GM21619 (cell line): ENCODE measurements at regions not wholly inside any gene's neighbourhood (a gene's known extent, or its start where the extent isn't known, plus 50 kb on each side); places are given as distances from the start of the nearest gene placed in this dataset.

ENCODE experiments used
- ATAC-seq: cut with Tn5 transposase; IDR thresholded peaks from one replicate; pipeline ENCODE4 v1.9.1; 2021; ENCODE audit not compliant: unreplicated experiment

DNA sequence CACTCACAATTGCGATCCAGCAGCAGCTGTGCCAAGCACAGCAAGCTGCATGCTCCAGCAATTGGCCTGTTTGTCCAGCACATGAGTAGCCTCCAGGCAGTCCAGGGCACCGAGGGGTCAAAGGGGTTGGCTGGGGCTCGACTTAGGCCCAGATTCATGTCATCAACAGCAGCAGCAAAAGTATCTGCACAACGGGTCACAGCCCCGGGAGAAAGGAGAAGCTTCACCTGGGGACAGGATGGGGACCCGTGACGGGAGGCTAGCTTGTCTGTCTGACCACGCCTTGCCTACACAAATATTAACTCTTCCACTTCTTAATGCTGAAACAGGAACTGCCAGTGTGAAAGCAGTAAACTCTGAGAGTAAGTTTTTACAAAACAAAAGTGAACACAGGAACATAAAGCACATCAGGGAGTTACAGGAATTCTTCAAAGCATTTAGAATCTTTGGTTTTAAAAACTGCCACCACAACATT, 191.2 kb downstream of the PIK3R1 start:
- ATAC-seq, result peak; percentile 94

DNA sequence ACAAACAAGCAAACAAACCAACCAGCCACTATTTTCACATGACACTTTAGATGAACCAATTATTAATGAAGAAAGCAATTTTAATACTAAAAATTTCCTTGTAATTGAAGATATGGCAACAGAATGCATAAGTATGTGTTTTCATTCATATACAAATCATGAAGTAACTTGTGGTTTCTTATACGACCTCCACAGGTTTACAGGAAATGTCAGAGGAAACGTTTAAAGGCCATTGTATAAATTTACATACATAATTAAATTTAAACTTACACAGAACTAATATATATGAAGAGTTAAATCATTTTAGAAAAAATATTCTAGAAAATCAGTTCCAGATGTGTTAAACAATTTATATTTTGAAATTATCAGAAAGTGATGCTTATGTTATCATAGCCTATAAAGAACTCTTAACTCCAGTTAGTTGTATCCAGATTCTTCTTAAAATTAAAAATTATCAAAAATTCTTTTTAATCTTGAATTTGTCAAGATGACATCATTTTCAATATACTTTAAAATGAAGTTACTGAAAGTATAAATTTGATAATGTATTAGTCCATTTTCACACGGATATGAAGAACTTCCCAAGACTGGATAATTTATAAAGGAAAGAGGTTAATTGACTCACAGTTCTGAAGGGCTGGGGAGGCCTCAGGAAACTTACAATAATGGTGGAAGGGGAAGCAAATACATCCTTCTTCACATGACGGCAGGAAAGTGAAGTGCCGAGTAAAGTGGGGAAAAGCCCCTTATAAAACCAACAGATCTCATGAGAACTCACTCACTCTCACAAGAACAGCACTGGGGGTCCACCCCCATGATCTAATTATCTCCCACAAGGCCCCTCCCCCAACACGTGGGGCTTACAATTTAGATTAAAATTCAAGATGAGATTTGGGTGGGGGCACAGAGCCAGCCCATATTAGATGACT, 192.0 kb downstream of the PIK3R1 start:
- no peak for ATAC-seq

DNA sequence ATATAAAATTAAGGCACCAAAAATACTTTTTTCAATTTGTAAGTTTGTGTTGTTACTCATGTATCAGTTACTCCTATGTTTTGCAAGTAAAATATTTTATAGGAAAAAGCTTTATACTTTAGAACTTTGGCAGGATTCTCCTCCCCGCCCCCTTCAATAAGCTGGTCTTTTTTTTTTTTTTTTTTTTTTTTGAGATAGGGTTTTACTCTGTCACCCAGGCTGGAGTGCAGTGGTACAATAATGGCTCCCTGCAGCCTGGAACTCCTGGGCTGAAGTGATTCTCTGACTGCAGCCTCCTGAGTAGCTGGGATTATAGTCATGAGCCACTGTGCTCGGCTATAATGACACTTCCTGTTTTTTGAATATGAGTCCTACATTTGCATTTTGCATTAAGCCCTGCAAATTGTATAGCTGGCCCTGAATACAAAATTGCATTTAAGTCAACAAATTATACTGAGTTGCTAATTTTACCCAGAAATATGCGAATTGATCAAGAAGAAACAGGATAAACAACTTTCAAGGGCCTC, 192.9 kb downstream of the PIK3R1 start:
- ATAC-seq, result no peak

DNA sequence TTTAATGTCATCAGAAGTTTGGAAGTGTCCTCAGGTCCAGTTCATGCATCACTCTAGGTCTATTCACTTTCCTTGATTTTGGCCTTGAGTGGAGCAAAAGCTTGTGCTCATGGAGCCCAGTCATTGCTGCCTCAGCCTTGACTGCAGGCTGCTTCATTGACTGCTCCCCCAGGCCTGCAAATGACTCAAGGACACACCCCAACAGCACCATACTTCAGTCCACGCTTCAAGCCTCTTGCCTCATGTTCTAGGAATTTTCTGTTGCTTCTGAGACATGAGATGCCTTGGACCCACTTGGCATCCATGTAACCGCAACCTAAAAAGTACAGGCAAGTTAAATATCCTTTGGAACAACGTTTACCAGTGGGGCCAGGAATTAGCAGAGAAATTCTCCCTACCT, 193.7 kb downstream of the PIK3R1 start:
- ATAC-seq, result no peak

DNA sequence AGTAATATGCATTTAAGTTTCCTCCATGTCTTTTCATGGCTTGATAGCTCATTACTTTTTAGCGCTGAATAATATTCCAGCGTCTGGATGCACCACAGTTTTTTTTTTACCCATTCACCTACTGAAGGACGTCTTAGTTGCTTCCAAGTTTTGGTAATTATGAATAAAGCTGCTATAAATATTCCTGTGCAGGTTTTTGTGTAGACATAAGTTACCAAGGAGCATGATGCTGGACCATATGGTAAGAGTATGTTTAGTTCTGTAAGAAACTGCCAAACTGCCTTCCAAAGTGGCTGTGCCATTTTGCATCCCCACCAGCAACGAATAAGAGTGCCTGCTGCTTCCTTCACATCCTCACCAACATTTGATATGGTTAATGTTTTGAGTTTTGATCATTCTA, 195.6 kb downstream of the PIK3R1 start:
- ATAC-seq, result no peak

DNA sequence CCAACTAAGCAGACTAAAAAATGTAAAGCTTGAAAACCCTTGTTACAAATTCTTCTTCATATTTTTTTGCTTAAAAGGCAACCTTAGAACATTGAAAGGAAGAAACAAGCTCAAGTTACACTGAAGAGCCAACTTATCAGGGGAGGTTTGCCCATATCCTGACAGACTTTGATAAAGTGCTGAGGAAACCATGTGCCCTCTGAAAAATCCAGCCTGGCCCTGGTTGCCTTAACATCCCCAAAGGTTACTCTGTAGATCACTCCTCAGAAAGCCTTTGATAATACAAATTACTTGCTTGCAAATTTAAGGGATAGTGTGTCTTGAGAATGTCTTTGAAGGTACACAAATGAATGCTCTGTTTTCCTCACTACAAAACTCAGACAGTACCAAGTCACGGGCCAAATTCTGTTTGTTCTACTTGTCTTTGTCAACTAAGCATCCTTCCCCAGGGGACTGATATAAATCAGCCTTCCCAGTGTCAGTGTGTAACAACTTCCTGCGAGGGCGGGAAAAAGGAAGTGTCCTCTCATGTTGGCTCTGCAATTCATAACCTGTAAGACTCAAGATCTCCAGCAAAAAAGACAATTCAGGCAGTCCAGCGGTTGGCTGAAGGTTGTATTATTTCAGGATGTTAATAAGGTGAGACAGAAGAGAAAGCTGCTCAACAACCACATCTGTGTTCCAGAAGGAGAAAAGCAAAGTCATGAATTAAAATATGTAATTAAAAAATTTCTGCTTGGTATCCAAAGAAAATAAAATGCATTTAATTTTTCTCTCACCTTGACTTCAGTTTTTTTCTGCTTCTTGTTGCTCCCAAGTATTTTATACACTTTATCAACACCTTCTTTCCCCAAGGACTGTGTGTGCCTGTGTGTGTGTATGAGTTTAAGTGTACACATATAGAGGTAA, 199.9 kb downstream of the PIK3R1 start:
- ATAC-seq, result no peak

DNA sequence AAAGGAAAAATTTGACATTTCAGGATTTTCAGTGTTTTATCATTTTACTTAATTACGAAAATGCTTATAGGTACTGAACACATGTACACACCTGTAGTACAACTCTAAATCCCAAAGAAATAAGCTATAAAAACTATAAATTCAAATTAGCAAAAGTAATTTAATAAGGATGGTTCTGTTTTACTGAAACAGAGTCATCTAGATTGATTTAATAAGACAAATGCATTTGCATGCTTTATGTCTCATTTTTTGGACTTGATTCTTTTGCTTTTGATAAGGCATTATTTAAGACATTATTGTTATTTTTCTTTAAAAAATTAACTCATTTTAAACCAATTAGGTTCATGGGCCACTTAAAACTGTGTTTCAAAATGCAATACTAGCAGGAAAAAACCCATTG, 201.2 kb downstream of the PIK3R1 start:
- no peak for ATAC-seq

DNA sequence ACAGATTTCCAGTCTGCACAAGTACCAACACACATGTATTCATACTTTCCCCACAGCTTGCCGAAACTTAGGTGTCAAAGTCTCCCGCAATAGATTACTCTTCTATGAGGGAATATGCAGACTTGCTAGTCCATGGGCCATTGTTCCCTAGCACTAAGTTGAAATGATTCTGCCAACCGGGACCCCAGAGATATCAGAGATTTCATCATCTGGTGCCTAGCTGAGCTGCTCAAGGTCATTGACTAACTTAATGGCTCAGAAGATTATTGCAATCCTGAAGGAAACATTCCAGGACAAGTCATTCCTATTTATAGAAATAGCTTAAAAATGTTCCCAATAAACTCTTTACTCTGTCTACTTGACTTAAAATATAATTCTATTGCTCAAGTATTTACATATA, 202.6 kb downstream of the PIK3R1 start:
- no peak for ATAC-seq

DNA sequence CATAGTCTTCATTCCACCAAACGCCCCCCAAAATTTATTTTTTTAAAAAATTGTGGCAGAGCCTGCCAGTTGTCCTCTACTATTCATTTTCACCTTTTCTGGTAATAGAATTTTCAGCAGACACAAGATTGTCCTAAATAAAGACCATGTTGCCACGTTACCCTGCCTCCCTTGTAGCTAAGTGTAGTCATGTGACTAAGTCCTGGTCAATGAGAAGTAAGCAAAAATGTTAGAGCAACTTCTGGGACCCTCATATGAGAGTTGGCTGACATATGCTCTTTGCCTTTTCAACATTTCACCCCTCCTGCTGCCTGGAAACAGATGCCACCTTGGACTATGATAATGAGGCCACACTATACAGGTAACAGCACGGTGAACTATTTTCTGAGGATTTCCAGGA, 203.1 kb downstream of the PIK3R1 start:
- ATAC-seq, result no peak

DNA sequence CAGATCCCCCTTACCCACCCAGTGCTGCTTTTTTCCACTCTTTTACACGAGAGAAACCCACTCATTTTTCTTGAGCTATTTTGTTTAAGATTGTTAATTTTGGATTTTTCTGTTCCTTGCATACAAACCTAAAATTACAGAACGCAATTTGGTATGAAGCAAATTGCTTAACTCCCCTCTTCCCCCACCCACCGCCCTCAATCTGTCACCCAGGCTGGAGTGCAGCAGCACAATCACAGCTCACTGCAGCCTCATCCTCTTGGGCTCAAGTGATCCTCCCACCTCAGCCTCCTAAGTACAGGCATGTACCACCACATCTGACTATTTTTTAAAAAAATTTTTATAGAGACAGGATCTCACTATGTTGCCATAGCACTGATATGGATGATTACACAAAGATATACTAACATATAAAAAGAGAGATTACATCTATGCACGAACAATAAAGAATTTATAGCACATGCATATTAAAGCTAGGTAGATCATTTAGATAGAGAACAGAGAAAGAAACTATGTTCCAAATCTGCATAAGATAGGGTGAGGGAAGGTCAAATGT, 203.6 kb downstream of the PIK3R1 start:
- no peak for ATAC-seq

DNA sequence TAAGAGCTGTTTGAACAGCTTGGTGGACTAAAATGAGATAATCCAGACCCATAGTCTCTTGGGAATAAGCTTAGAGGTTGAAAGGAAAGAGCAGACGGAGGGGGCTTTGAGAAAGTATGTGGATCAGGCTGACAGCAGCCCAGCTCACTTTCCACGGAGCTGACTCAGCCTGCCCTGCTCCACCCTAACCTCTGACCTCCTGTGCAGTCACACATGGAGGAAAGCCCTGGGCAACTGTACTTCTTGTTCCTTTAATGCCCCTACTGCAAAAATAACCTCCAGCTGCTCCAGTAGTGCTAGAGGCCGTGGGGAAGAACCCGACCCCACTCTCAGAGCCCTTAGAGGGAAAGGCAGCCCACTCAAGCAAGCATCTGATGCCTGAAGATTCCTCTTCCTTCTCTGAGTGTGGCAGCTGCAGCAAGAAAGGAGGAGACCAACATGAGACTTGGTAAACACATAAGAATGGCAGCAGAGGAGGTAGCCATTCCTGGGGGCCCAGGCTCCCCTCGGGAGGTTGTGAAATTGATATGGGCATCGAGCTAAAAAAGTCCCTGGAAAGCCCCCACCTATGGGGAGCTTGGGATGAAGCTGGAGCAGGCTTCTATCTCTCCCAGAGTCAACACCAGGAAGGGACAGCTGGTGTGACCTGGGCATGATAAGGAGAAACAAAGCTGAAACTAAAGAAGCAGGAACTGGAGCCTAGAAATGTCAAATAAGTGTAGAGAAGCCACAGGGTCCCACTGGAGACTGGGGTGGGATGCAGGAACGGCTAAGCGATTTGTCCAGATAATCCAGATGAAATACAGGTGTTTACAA, 204.3 kb downstream of the PIK3R1 start:
- ATAC-seq, result no peak

DNA sequence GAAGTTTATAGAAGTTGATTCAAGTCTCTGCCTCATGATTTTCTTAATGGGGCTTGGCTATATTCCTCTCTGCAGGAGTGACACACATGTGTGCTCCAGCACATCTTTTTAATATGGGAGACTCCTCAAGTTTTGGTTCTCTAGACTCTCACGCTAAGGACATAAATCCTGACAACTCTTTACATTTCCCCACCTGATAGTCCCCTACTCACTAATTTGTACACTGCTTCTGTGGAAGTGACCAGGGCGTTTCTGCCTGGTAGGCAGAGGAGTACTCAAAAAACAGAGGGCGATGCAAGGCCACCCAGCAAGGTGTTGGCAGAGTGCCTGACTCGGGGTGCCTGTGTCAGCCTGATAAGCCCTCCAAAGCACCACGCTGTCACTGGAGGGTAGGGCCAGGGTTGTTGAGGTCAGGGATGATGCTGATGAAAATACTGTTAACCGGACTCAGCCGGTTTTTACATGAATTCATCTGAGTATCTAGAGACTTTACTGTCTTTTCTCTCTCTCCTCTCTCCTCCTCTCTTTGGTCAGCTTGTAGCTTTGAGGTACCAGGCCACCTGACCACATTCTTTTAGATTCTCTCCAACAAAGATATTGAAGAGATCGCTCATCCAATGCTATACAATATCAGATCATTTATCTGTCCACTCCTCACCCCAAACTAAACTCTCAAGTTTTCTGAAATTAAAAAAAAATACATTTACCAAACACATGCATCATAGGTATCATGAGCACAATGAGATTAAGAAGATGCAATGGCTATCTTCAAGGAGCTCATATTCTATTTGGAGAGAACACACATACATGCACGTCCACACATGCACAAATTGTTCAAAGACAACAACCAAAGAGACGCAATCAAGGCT, 205.2 kb downstream of the PIK3R1 start:
- no peak for ATAC-seq

DNA sequence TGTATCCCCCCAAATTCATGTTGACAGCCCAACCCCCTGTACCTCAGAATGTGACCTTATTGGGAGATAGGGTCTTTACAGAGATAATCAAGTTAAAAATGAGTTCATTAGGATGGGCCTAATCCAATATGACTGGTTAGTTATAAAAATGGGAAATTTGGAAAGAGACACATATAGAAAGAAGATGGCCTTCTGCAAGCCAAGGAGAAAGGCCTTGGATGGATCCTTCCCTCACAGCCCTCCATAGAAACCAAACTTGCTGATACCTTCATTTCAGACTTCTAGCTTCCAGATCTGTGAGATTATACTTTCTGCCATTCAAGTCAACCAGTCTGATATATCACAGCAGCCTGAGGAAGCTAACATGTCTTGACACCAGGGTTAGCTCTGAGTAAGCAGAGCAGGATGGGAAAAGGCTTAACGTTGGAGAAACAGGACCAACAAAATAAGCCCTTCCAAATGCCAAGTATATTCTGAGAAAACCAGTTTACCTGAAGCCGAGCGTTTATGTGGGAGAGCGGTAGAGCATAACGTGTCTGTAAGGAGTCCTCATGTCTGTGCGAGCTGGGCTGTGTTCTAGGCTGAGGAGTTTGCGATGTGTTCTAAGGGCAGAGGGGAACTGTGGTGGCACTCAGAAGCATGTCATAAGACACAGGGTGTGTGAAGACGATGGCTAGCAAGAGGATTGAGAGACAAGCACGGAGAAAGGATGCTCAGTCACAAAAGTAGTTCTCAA, 206.1 kb downstream of the PIK3R1 start:
- no peak for ATAC-seq

DNA sequence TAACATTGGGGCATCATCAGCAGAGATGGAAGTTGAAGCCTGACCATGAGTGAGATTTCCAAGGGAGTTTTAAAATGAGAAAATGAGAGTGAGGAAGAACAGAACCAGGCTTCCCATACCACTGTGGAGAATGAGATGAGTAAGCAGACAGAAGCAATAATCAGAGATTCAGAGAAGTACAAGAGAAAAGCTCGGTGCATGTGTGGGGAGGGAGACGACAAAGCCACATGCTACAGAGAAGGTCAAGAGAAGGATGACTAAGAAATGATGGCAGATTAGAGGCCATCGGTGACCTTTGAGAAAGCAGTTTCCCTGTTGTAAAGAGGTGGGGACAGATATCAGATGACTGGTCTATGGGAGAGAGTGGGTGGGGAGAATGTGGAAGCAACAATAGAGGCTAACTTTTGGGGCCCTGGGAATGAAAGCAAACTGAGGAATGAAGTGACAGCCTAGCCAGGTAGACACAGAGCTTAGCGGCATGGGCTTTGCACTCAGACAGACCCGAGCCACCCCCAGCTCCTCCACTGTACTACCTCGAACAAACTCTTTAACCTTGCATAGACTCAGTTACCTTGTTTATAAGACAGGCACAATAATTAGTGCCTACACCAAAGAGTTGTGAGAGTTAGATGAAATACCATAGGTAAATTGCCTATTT, 207.7 kb downstream of the PIK3R1 start:
- ATAC-seq, result peak; percentile 42

DNA sequence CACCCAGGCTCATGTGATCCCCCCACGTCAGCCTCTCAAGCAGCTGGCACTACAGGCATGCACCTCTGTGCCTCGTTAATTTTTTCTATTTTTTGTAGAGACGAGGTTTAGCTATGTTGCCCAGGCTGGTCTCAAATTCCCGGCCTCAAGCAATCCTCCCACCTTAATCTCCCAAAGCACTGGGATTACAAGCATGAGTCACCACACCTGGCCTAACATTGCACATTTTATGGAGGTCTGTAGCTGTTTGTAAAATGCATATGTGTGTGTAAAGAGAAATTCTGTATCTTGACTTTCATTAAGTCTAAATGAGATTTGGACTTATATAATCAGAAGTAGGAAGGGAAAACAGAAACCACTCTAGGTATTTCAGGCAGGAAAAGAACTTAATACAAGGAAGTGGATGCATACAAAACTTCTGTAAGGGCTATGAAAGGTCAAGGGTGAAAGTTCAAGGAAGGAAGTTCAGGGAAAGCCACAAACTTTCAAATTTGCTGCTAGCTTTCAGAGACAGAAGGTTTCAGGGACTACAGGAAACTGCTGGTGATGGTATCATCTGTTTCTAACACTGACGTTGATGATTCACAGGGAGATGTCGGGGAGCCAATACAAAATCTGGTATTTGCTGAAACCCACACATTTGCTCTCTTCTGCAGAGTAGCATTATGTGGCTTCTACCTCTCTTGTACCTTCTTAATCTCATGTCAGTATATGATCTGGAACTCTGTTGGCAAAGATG, 209.4 kb downstream of the PIK3R1 start:
- ATAC-seq, result peak; percentile 87

DNA sequence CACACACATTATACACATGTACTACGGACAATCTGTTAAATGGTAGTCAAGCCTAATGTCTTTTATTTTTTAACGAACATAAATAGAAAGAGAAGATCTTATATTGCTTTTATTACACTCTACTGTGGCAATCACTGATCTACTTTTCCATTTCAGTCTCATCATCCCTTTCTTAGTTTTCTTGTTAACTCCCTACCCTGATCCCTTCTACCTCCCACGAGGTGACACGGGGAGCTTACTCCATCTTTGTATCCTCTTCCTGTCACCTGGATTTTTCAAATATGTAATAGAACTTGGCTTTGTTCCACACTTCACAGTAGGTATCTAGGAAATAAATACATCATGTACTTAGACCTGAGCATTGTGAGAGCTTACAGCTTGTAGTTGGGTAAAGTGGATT, 211.0 kb downstream of the PIK3R1 start:
- no peak for ATAC-seq

DNA sequence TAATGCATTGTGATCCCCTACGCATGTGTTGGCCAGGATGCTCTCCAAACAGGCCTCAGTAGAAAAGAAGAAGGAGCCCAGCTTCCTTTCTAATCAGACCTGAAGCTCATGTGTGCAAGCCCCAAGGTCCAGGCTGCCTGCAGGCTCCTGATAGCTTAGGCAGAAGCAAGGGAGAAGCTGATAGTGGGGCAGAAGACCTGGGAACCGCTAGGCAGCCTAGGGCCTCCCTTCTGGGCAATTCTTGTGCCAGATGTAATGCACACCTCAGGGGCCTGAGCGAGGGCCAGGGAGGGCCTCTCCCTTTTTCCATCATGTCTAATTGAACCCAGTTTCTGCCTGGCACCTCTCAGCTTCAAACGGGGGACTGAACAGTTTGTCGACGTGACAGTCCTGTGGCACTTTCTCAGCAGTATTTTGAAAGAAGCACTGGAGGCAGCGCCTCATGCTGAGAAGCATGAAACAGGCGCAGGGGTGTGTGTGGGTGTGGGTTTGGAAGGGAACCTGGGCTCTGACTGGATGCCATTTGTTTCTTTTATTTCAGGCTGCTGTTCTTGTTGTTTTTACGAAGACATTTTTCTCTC, 212.8 kb downstream of the PIK3R1 start:
- ATAC-seq, result no peak
